IPS DF 6.9 (cell line): ENCODE measurements at regions not wholly inside any gene's neighbourhood (a gene's known extent, or its start where the extent isn't known, plus 50 kb on each side); places are given as distances from the start of the nearest gene placed in this dataset.
A peak's percentile ranks its signal among the peaks of the same experiment; 100 is the strongest.

Experiments used
- DNase-seq: peaks from one replicate; pipeline ENCODE4 v3.0.0-alpha.2; 2013; ENCODE audit warnings: low read depth, low spot score
- H3K27ac ChIP-seq: one replicate; pipeline ENCODE4 v1.5.1; 2013; ENCODE audit warnings: low read length, control low read depth
- H3K27me3 ChIP-seq: 2 replicates; pipeline ENCODE4 v1.6.1; 2013; ENCODE audit warnings: mild to moderate bottlenecking, low read length; ENCODE audit not compliant: control insufficient read depth, insufficient read depth
- H3K36me3 ChIP-seq: 2 replicates; pipeline ENCODE4 v1.6.1; 2013; ENCODE audit warnings: low read length; ENCODE audit not compliant: control insufficient read depth, insufficient read depth
- H3K4me1 ChIP-seq: 2 replicates; pipeline ENCODE4 v1.6.1; 2013; ENCODE audit warnings: low read length; ENCODE audit not compliant: control insufficient read depth, insufficient read depth
- H3K4me3 ChIP-seq: 2 replicates; pipeline ENCODE4 v1.5.1; 2013; ENCODE audit warnings: mild to moderate bottlenecking, low read length
- H3K9me3 ChIP-seq: 2 replicates; pipeline ENCODE4 v1.6.1; 2013; ENCODE audit warnings: low read length, inconsistent platforms; ENCODE audit not compliant: control insufficient read depth, insufficient read depth
- WGBS: extraction: QIAGEN DNeasy Blood & Tissue Kit; methylation state at CpG from one replicate; pipeline ENCODE4 v1.1.7; 2013; ENCODE audit warnings: mixed read lengths, missing lambda C conversion rate; ENCODE audit not compliant: insufficient read length, insufficient coverage; 5-methylcytosine and 5-hydroxymethylcytosine counted together

DNA sequence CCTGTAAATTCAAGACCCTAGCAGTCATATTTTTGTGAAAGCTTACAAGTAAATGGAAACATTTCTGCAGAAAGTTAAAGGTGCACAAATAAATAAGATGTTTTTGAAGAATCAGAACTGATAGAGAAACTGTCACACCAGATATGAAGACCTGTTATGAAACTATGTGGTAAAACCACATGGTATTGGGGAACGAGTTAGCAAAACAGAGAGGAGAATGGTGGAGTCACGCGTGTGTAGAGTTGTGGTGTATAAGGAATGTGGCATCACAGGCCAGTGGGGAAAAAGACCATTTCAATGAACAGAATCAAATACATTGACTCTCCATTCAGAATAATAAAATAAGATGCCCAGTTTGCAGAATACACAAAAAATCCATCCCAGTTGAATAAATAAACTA lies 477.2 kb downstream of the ICE1 start:
- no peak overlapping the region for H3K27ac ChIP-seq
- H3K36me3 ChIP-seq: no peaks in the 10 kb centered on the region
- H3K9me3 ChIP-seq: no peaks in the 10 kb centered on the region
- H3K4me1 ChIP-seq: no peaks in the 10 kb centered on the region
- no peak overlapping the region for H3K4me3 ChIP-seq
- DNase-seq: no peak
- WGBS: 100% methylated on average over 3 of the region's 3 CpGs
- H3K27me3 ChIP-seq: no peaks in the 10 kb centered on the region

DNA sequence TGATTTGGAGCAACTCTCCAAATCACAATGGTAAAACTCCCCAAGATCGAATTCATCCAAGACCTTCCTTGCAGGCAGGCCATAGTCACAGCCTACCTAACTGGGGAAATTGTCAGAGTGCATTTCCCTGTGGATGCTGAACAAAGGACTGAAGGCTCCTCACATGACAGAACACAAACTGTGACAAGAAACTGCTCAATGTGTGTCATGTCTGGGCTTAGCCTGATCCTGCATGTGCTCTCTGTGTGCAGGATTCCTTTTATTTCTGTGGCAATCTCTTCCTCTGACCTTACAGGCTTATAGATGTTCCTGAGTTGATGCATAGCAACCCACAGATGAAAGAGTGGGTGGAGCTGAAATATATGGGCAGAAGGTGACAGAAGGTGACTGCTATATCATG lies 465.8 kb downstream of the ICE1 start:
- WGBS: no CpG with 5 or more reads among the region's 1 CpG

DNA sequence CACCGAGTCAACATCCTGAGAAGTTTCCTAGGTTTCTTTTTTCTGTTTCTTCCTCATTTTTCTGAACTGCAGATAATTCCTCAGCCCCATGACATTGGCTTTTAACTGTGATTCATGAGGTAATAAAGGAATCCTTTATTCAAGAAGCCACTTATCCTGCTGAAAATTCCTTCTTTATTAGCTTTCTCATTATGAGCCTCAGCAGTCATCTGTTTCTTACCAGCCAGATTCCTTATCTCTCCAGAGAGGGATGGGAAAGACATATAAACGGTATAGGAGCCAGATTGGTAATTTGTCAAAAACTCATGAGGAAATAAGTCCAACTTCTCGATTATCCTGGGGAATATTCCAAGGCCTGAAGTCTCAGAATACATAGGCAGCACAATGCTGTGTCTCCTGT lies 465.4 kb downstream of the ICE1 start:
- H3K4me1 ChIP-seq: peaks cover 1% of the 10 kb centered on the region; the same call in 1 of the 2 replicates
- no peak overlapping the region for H3K4me3 ChIP-seq
- no peak for DNase-seq
- no peaks in the 10 kb centered on the region for H3K27me3 ChIP-seq
- no peaks in the 10 kb centered on the region for H3K36me3 ChIP-seq
- no peak overlapping the region for H3K27ac ChIP-seq
- no CpG with 5 or more reads among the region's 3 CpGs for WGBS
- H3K9me3 ChIP-seq: no peaks in the 10 kb centered on the region; the same call in 1 of the 2 replicates

More for the DNA sequence above, 465.8 kb downstream of the ICE1 start:
- Histone ChIP-seq H3K27me3 (no peaks in the 10 kb centered on the region), H3K4me1 (peaks cover 1% of the 10 kb centered on the region; the same call in 1 of the 2 replicates), H3K9me3 (no peaks in the 10 kb centered on the region; the same call in 1 of the 2 replicates), H3K27ac (no peak overlapping the region), H3K36me3 (no peaks in the 10 kb centered on the region), H3K4me3 (no peak overlapping the region)
- DNase-seq: no peak

GRCh38 chr5:5886812-5887486 lies 464.5 kb downstream of the ICE1 start:
- no CpG with 5 or more reads among the region's 42 CpGs for WGBS
- peak; percentile 20 for DNase-seq
- no peak overlapping the region for H3K4me3 ChIP-seq
- H3K27ac ChIP-seq: no peak overlapping the region
- no peaks in the 10 kb centered on the region for H3K27me3 ChIP-seq
- H3K36me3 ChIP-seq: no peaks in the 10 kb centered on the region
- peaks cover 1% of the 10 kb centered on the region; the same call in 1 of the 2 replicates for H3K4me1 ChIP-seq
- no peaks in the 10 kb centered on the region; the same call in 1 of the 2 replicates for H3K9me3 ChIP-seq

GRCh38 chr5:5886353-5886752 lies 463.9 kb downstream of the ICE1 start:
- no peak overlapping the region for H3K4me3 ChIP-seq
- H3K4me1 ChIP-seq: peaks cover 1% of the 10 kb centered on the region; the same call in 1 of the 2 replicates
- no peak for DNase-seq
- no peaks in the 10 kb centered on the region; the same call in 1 of the 2 replicates for H3K9me3 ChIP-seq
- WGBS: no CpG with 5 or more reads among the region's 20 CpGs
- no peaks in the 10 kb centered on the region for H3K36me3 ChIP-seq
- no peak overlapping the region for H3K27ac ChIP-seq
- no peaks in the 10 kb centered on the region for H3K27me3 ChIP-seq

GRCh38 chr5:5885782-5886181 lies 463.3 kb downstream of the ICE1 start:
- Histone ChIP-seq H3K36me3 (no peaks in the 10 kb centered on the region), H3K4me3 (no peak overlapping the region), H3K4me1 (peaks cover 1% of the 10 kb centered on the region; the same call in 1 of the 2 replicates), H3K9me3 (no peaks in the 10 kb centered on the region; the same call in 1 of the 2 replicates), H3K27ac (no peak overlapping the region), H3K27me3 (no peaks in the 10 kb centered on the region)
- no CpG with 5 or more reads among the region's 8 CpGs for WGBS
- DNase-seq: no peak

- Histone ChIP-seq H3K9me3 (no peaks in the 10 kb centered on the region; the same call in 1 of the 2 replicates), H3K4me1 (peaks cover 1% of the 10 kb centered on the region; the same call in 1 of the 2 replicates), H3K4me3 (no peak overlapping the region), H3K36me3 (no peaks in the 10 kb centered on the region), H3K27me3 (no peaks in the 10 kb centered on the region), H3K27ac (no peak overlapping the region)
- DNase-seq: no peak
- WGBS: no CpG with 5 or more reads among the region's 5 CpGs
Observed at GRCh38 chr5:5884593-5884992, 462.1 kb downstream of the ICE1 start.

DNA sequence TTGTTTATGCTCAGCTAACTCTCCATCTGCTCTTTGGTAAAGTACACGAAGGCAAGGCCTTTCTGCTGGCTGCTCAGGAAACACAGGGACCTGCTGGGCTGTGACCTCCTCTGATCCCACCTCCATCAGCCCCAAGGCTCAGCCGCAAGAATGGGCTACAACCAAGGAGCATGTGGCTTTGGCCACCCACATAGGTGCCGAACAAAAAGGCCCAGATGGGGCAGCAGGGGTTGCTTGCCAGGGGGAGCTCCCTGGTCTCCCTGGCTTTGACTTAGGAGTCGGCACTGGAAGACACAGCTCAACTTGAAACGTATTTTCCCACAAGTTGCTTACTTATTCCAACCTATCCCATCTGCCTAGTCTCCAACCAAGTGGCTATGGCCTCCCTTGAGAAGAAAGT lies 461.1 kb downstream of the ICE1 start:
- Histone ChIP-seq H3K36me3 (no peaks in the 10 kb centered on the region), H3K27me3 (no peaks in the 10 kb centered on the region), H3K4me3 (no peak overlapping the region), H3K4me1 (peaks cover 1% of the 10 kb centered on the region; the same call in 1 of the 2 replicates), H3K27ac (no peak overlapping the region), H3K9me3 (no peaks in the 10 kb centered on the region; the same call in 1 of the 2 replicates)
- no peak for DNase-seq
- WGBS: no CpG with 5 or more reads among the region's 5 CpGs

DNA sequence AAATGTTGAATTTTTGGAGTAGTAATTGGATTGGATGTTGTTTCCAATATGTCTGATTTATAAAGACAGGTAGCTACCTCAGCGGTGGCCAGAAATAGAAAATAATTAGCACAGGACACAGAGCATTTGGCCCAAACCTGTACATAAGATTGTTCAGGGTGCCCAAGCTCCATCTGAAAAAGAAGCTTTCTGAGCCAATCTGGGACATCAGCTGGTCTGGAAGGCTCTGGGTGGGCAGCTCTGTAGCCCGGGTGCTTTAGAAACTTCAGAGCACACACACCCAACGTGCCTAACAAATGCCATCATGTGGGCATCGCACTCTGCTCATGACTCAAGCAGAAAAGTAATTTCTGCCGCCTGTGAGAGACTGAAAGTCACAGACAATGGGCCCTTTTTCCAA lies 460.7 kb downstream of the ICE1 start:
- no peaks in the 10 kb centered on the region; the same call in 1 of the 2 replicates for H3K9me3 ChIP-seq
- DNase-seq: no peak
- no CpG with 5 or more reads among the region's 5 CpGs for WGBS

GRCh38 chr5:5882706-5883105 lies 460.2 kb downstream of the ICE1 start:
- DNase-seq: no peak
- Histone ChIP-seq H3K27me3 (no peaks in the 10 kb centered on the region), H3K4me3 (no peak overlapping the region), H3K36me3 (no peaks in the 10 kb centered on the region), H3K9me3 (no peaks in the 10 kb centered on the region), H3K27ac (no peak overlapping the region), H3K4me1 (peaks cover 1% of the 10 kb centered on the region; the same call in 1 of the 2 replicates)
- no CpG with 5 or more reads among the region's 6 CpGs for WGBS

More for the DNA sequence above, 460.7 kb downstream of the ICE1 start:
- Histone ChIP-seq H3K27ac (no peak overlapping the region), H3K27me3 (no peaks in the 10 kb centered on the region), H3K4me3 (no peak overlapping the region), H3K4me1 (peaks cover 1% of the 10 kb centered on the region; the same call in 1 of the 2 replicates), H3K36me3 (no peaks in the 10 kb centered on the region)
